GM10248 (cell line): ENCODE measurements at regions not wholly inside any gene's neighbourhood (a gene's known extent, or its start where the extent isn't known, plus 50 kb on each side); places are given as distances from the start of the nearest gene placed in this dataset.
"Not testable (repeated sequence)": the region's sequence is repeated elsewhere in the genome, so short reads cannot be mapped to it uniquely, and the experiment has no call there.

Source experiments
- CTCF ChIA-PET: fragments of 300-600 bp; sonication (Branson Sonifier 250); formaldehyde crosslinking; extraction: SDS; loops from one replicate; lab custom pipeline; 2021; ENCODE audit warnings: antibody characterized with exemption; lab: Yijun Ruan, JAX
- POLR2A ChIA-PET: fragments of 350-650 bp; sonication (Branson Sonifier 250); formaldehyde crosslinking; extraction: SDS; loops from one replicate; lab custom pipeline; 2020; ENCODE audit warnings: antibody characterized with exemption; lab: Yijun Ruan, JAX
- DNase-seq: peaks from one replicate; pipeline ENCODE4 v3.0.0; 2012; ENCODE audit errors: extremely low spot score
- CTCF ChIP-seq: IDR thresholded peaks from 2 replicates; pipeline ENCODE4 v1.5.1; 2012; ENCODE audit warnings: mild to moderate bottlenecking, low read depth; ENCODE audit errors: extremely low read depth, missing control alignments, control extremely low read depth

GRCh38 chr6:1170794-1171193 lies 141.1 kb upstream of the FOXQ1 start:
- DNase-seq = no peak
- ChIA-PET CTCF (no interaction called here), POLR2A (no interaction called here)
- no peak for TF ChIP-seq CTCF

DNA sequence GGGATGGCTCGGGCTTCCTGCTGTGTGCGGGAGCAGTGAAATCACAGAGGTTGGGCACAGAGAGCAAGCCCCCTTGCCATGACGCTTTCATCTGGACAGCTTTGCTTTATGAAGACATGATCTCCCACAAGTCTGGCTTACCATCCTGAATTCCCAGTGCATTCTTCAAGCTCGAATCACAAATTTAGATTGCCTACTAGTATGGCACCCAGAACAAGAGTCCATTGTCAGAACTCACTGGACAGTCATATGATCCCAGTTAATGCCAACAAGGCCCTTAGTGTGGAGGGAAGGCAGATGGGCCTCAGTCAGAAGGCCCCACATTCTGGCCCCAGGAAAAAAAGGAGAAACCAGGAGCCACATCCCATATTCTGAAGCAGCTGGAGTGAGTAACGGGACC lies 147.3 kb upstream of the FOXQ1 start:
- ChIA-PET CTCF (no interaction called here), POLR2A (no interaction called here)
- TF ChIP-seq CTCF = no peak
- no peak for DNase-seq

GRCh38 chr6:1163501-1163900 lies 148.4 kb upstream of the FOXQ1 start:
- ChIA-PET POLR2A (no interaction called here), CTCF (no interaction called here)
- no peak for DNase-seq
- no peak for TF ChIP-seq CTCF

- CTCF ChIA-PET = no interaction called here
- POLR2A ChIA-PET = no interaction called here
- TF ChIP-seq CTCF = no peak
- DNase-seq = no peak
Observed at GRCh38 chr6:1162367-1163275, 149.3 kb upstream of the FOXQ1 start.

- DNase-seq, POLR2A ChIA-PET, CTCF ChIA-PET: not testable (repeated sequence)
Observed at GRCh38 chr6:1156411-1156810, 155.5 kb upstream of the FOXQ1 start.

GRCh38 chr6:1153696-1154245 lies 158.1 kb upstream of the FOXQ1 start:
- CTCF ChIA-PET = interaction anchor here (1.2 kb wide), 1 partner anchor 11 kb away, joined by 3 read pairs; no protein-coding TSS in a partner anchor
- TF ChIP-seq CTCF = no peak
- POLR2A ChIA-PET = no interaction called here
- no peak for DNase-seq

GRCh38 chr6:1146500-1146899 lies 165.4 kb upstream of the FOXQ1 start:
- ChIA-PET POLR2A (no interaction called here), CTCF (no interaction called here)
- no peak for DNase-seq
- TF ChIP-seq CTCF = no peak
